ENCODE measurements at regions not wholly inside any gene's neighbourhood (a gene's known extent, or its start where the extent isn't known, plus 50 kb on each side); places are given as distances from the start of the nearest gene placed in this dataset.

DNA sequence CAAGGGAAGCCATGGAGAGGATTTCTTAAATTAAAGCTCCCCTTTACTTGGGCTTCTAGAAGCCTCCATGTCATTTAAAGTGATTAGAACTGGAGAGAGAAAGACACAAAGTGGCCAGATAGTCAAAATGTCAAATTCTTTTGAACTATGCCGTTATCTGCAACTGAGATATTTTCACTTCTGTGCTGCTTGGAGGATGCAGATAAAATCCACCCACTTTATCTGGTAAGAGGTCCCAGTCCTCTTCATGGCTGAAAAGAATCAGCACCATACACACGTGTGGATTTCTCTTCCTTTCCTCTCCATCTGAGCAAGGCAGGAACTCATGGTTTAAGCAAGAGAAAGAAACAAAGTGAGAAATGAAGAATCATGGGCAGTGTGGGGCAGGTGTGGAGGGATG is 276.9 kb upstream of the RUNX1 start:
- Mint-ChIP-seq H3K27ac (ENCODE audit: low read depth, unreplicated experiment) (no peak overlapping the region), H3K9me3 (ENCODE audit: unreplicated experiment) (no peaks in the 10 kb centered on the region), H3K4me1 (ENCODE audit: insufficient read depth, unreplicated experiment) (peaks cover 9% of the 10 kb centered on the region), H3K4me3 (ENCODE audit: unreplicated experiment) (no peak overlapping the region), H3K36me3 (ENCODE audit: insufficient read depth, unreplicated experiment) (no peaks in the 10 kb centered on the region), H3K27me3 (ENCODE audit: insufficient read depth, unreplicated experiment) (no peaks in the 10 kb centered on the region)
- DNase-seq (ENCODE audit: unreplicated experiment): no peak
- TF ChIP-seq, protein P1, sequence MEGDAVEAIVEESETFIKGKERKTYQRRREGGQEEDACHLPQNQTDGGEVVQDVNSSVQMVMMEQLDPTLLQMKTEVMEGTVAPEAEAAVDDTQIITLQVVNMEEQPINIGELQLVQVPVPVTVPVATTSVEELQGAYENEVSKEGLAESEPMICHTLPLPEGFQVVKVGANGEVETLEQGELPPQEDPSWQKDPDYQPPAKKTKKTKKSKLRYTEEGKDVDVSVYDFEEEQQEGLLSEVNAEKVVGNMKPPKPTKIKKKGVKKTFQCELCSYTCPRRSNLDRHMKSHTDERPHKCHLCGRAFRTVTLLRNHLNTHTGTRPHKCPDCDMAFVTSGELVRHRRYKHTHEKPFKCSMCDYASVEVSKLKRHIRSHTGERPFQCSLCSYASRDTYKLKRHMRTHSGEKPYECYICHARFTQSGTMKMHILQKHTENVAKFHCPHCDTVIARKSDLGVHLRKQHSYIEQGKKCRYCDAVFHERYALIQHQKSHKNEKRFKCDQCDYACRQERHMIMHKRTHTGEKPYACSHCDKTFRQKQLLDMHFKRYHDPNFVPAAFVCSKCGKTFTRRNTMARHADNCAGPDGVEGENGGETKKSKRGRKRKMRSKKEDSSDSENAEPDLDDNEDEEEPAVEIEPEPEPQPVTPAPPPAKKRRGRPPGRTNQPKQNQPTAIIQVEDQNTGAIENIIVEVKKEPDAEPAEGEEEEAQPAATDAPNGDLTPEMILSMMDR (IDR thresholded peaks at IDR 0.05; ENCODE audit: unreplicated experiment): no peak
- intact Hi-C loops (cut with micrococcal nuclease): no loop called here
- ChIA-PET CTCF (no interaction called here), POLR2A (interaction anchor here (1.1 kb wide), 1 partner anchor 46 kb away, joined by 3 read pairs; no protein-coding TSS in a partner anchor)
- BruUV-seq (replicated peaks): no TSS peak

- peaks cover 9% of the 10 kb centered on the region for H3K4me1 Mint-ChIP-seq (ENCODE audit: insufficient read depth, unreplicated experiment)
- TF ChIP-seq, protein P1 (IDR thresholded peaks at IDR 0.05; ENCODE audit: unreplicated experiment): no peak
These were observed 275.5 kb upstream of the RUNX1 start for GRCh38 chr21:35324372-35325220.

DNA sequence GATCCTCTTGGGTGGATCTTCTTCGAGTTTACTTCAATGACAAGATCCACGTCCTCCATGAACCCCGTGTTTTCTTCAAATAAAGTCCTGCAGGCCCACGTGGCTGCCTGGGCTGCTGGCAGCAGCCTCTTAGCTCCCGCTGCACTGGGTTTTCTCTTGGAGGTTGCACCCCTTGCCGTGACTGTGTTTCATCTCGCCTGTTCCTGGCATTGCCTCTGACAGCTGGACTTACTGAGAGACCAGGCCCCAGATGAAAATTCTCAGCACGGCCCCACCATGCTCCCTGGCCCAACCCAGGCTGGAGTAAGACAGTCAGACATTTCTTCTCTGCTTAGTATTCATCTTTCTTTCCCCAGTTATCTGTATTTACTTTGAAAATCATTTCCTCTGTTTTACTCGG is 274.8 kb upstream of the RUNX1 start:
- BruUV-seq (replicated peaks): no TSS peak
- H3K4me3 Mint-ChIP-seq (ENCODE audit: unreplicated experiment): no peak overlapping the region
- TF ChIP-seq, protein P1 (IDR thresholded peaks at IDR 0.05; ENCODE audit: unreplicated experiment): no peak
- H3K27ac Mint-ChIP-seq (ENCODE audit: low read depth, unreplicated experiment): no peak overlapping the region
- ChIA-PET POLR2A (no interaction called here), CTCF (no interaction called here)
- intact Hi-C loops (cut with micrococcal nuclease): no loop called here
- no peaks in the 10 kb centered on the region for H3K36me3 Mint-ChIP-seq (ENCODE audit: insufficient read depth, unreplicated experiment)
- no peak for DNase-seq (ENCODE audit: unreplicated experiment)
- H3K4me1 Mint-ChIP-seq (ENCODE audit: insufficient read depth, unreplicated experiment): peaks cover 15% of the 10 kb centered on the region
- no peaks in the 10 kb centered on the region for H3K9me3 Mint-ChIP-seq (ENCODE audit: unreplicated experiment)
- H3K27me3 Mint-ChIP-seq (ENCODE audit: insufficient read depth, unreplicated experiment): no peaks in the 10 kb centered on the region

More at GRCh38 chr21:35324372-35325220, 275.5 kb upstream of the RUNX1 start:
- no peak overlapping the region for H3K4me3 Mint-ChIP-seq (ENCODE audit: unreplicated experiment)
- H3K27ac Mint-ChIP-seq (ENCODE audit: low read depth, unreplicated experiment): no peak overlapping the region
- ChIA-PET POLR2A (interaction anchor here (0.6 kb wide), 1 partner anchor 664 kb away, joined by 4 read pairs; no protein-coding TSS in a partner anchor), CTCF (interaction anchor here (0.5 kb wide), 1 partner anchor 240 kb away, joined by 3 read pairs; no protein-coding TSS in a partner anchor)
- intact Hi-C loops (cut with micrococcal nuclease): no loop called here
- DNase-seq (ENCODE audit: unreplicated experiment): no peak
- H3K27me3 Mint-ChIP-seq (ENCODE audit: insufficient read depth, unreplicated experiment): no peaks in the 10 kb centered on the region
- H3K36me3 Mint-ChIP-seq (ENCODE audit: insufficient read depth, unreplicated experiment): no peaks in the 10 kb centered on the region
- no TSS peak for BruUV-seq (replicated peaks)
- H3K9me3 Mint-ChIP-seq (ENCODE audit: unreplicated experiment): no peaks in the 10 kb centered on the region

- Mint-ChIP-seq H3K27ac (ENCODE audit: low read depth, unreplicated experiment) (no peak overlapping the region), H3K4me1 (ENCODE audit: insufficient read depth, unreplicated experiment) (peaks cover 15% of the 10 kb centered on the region), H3K36me3 (ENCODE audit: insufficient read depth, unreplicated experiment) (no peaks in the 10 kb centered on the region), H3K27me3 (ENCODE audit: insufficient read depth, unreplicated experiment) (no peaks in the 10 kb centered on the region), H3K4me3 (ENCODE audit: unreplicated experiment) (no peak overlapping the region), H3K9me3 (ENCODE audit: unreplicated experiment) (no peaks in the 10 kb centered on the region)
- no peak for DNase-seq (ENCODE audit: unreplicated experiment)
- ChIA-PET CTCF (interaction anchor here (0.6 kb wide), 1 partner anchor 167 kb away, joined by 3 read pairs; no protein-coding TSS in a partner anchor), POLR2A (no interaction called here)
- intact Hi-C loops (cut with micrococcal nuclease): no loop called here
- no TSS peak for BruUV-seq (replicated peaks)
- TF ChIP-seq, protein P1 (IDR thresholded peaks at IDR 0.05; ENCODE audit: unreplicated experiment): no peak
These were observed 272.5 kb upstream of the RUNX1 start for GRCh38 chr21:35321322-35322200.

Data from MCF 10A (cell line).